ENCODE measurements at regions not wholly inside any gene's neighbourhood (a gene's known extent, or its start where the extent isn't known, plus 50 kb on each side); places are given as distances from the start of the nearest gene placed in this dataset.

DNA sequence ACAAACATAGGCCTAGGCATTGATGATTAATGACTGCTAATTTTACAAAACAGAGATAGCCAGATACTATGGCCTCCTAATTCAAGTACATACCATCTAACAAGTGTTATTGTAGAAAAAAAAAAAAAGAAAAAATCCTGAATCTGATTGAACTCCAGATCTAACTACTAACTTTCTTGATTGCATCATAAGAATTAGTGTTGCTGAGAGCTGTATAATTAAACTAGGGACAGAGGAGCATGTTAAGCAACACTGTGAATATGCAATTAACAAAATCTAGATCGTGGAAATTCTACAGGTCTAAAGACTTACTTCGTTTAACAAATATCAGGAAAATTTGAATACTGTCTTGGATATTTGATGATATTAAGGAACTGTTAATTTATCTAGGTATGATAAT is 208.3 kb upstream of the ZNF608 start:
- TF ChIP-seq, protein P1, sequence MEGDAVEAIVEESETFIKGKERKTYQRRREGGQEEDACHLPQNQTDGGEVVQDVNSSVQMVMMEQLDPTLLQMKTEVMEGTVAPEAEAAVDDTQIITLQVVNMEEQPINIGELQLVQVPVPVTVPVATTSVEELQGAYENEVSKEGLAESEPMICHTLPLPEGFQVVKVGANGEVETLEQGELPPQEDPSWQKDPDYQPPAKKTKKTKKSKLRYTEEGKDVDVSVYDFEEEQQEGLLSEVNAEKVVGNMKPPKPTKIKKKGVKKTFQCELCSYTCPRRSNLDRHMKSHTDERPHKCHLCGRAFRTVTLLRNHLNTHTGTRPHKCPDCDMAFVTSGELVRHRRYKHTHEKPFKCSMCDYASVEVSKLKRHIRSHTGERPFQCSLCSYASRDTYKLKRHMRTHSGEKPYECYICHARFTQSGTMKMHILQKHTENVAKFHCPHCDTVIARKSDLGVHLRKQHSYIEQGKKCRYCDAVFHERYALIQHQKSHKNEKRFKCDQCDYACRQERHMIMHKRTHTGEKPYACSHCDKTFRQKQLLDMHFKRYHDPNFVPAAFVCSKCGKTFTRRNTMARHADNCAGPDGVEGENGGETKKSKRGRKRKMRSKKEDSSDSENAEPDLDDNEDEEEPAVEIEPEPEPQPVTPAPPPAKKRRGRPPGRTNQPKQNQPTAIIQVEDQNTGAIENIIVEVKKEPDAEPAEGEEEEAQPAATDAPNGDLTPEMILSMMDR (conservative IDR thresholded peaks at IDR 0.05; ENCODE audit: low read depth, low read length): no peak
- TF ChIP-seq EZH2phosphoT487 (IDR thresholded peaks at IDR 0.05; ENCODE audit: borderline replicate concordance, low read length) (no peak), EZH2 (IDR thresholded peaks at IDR 0.05; ENCODE audit: low read length, unreplicated experiment) (no peak)
